ENCODE measurements at regions not wholly inside any gene's neighbourhood (a gene's known extent, or its start where the extent isn't known, plus 50 kb on each side); places are given as distances from the start of the nearest gene placed in this dataset.

DNA sequence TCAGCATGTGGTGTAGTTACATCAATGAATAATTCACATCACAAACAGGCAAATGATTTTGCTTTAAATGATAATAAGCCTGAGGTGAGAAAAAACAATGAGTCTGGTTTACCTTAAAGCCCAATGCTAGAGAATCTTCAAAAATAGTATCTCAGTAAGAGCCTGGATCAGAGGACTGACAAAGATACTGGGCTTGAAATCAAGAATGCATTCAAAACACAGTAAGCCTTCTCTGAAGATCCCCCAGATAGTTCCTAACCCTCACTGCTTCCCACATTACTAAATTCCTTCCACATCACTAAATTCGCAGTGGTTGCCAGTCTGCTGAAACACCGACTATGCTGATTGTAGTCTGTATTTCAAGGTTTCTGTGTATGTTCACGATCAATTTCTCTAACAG, 514.9 kb downstream of the SUCLG1 start:
- TF ChIP-seq, protein P1, sequence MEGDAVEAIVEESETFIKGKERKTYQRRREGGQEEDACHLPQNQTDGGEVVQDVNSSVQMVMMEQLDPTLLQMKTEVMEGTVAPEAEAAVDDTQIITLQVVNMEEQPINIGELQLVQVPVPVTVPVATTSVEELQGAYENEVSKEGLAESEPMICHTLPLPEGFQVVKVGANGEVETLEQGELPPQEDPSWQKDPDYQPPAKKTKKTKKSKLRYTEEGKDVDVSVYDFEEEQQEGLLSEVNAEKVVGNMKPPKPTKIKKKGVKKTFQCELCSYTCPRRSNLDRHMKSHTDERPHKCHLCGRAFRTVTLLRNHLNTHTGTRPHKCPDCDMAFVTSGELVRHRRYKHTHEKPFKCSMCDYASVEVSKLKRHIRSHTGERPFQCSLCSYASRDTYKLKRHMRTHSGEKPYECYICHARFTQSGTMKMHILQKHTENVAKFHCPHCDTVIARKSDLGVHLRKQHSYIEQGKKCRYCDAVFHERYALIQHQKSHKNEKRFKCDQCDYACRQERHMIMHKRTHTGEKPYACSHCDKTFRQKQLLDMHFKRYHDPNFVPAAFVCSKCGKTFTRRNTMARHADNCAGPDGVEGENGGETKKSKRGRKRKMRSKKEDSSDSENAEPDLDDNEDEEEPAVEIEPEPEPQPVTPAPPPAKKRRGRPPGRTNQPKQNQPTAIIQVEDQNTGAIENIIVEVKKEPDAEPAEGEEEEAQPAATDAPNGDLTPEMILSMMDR (IDR thresholded peaks at IDR 0.05) = no peak

DNA sequence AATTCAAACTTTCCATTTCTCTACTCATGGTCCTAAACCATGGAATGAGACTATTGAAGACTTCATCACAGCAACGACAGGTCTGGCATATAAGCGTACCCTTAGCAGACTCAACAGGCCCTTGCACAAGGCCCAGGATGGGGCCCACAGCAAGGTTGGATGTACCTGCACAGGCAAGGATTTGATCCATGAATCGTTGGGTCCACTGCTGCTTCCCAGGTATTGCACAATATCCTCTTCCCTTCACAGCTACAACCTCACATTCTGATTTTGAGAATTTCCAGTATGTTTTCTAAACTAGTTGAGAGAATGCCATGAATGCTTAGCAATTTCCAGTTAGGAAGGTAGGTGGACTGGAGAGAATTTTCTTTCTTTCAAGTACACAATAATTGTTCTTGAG, 515.8 kb downstream of the SUCLG1 start:
- TF ChIP-seq, protein P1 (IDR thresholded peaks at IDR 0.05) = no peak

DNA sequence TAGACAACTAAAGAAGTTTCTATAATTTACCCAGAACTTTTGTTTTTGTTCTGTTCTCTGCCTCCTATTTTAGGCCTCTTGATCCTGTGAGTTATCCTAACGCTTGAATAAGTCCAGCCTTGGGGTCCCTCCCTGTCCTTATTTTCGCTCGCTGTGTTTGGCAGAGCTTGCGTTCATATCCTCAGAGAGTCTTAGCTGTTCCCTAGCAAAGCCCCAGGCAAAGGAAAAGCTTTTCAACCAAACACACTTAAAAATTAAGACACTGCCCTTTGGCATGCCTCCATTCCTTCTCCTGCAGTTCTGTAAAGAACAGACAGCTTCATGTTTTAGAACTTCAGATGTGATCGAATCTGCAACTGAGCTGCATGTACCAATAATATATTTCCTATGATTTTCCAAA, 517.2 kb downstream of the SUCLG1 start:
- TF ChIP-seq, protein P1 (IDR thresholded peaks at IDR 0.05) = no peak

DNA sequence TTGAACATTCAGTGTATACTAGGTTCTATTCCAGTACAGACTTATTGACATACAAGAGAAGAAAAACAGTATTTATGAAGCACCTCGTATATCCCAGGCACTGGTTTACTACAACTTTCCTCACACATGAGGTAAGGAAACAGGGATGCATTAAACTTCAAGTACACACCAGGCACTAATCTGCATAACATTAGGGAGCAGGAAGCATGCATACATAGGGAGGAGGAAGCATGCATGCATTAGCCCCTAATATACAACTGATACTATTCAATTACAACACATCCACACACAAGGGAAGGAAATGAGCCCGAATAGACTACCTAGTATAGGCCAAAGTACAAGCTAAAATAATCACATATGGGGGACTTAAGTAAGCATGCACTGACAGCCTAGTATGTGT, 525.3 kb downstream of the SUCLG1 start:
- TF ChIP-seq, protein P1 (IDR thresholded peaks at IDR 0.05) = no peak

DNA sequence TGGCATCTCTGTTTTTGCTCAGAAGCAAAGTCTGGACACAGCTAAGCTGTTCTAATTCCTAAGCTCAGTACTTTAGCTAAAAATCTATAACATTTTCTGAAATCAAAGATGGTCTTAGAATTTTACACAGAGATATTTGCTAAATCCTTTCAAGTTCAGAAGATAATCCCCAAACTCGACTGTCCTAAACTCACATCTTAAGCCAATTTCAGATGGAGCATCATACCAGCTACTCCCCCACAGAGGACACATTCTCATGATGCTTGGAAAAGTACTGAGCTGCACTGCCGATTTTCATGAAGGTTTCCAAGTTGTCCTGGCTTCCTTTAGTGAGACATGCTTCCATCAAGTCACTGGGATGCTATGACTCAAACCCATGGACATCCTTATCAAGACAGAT, 535.5 kb downstream of the SUCLG1 start:
- TF ChIP-seq, protein P1 (IDR thresholded peaks at IDR 0.05) = no peak

DNA sequence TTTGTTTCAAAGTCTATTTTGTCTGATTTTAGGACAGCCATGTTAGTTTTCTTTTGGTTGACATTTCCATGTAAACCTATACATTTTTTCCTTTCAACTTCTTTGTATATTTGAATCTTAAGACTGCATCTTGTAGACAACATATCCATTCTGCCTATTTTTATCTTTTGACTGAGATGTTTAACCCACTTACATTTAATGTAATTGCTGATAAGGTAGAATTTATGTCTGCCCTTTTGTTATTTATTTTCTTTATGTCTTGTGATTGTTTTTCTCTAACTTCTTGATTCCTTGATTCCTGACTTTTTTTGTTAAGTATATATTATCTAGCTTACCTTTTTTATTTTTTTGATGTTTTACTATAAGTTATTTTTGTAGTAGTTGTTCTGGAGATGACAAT, 542.5 kb downstream of the SUCLG1 start:
- TF ChIP-seq, protein P1 (IDR thresholded peaks at IDR 0.05) = no peak

DNA sequence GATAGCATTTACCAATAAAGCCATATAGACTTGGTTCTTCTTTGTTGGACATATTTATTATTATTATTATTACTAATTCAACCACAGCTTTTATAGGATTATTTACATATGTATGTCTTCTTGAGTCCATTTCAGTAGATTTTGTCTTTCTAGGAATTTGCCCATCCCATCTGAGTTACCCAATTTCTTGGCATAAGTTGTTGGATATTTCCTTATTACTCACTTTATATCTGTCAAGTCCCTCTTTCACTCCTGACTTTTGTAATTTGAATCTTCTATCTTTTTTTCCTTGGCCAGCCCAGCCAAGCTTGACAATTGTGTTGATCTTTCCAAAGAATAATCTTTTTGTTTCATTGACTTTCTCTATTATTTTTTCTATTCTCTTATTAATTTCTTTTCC, 543.7 kb downstream of the SUCLG1 start:
- TF ChIP-seq, protein P1 (IDR thresholded peaks at IDR 0.05) = no peak

DNA sequence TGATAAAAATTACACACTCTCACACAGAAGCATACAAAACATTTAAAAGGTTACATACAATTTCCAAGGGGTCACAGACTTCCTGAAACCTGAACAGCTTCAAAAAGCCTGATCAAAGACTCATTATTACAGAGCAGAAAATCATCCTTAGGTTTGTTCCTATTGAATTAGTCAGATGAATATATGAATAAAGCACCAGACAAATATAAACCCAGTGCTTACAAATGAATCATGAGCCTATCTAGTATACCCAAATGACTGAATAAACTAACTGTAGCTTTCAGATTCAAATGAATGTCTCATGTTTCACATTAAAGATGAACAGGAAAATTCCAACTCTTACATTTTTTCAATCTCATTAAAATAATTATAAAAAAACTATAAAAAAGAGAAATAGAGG, 550.3 kb downstream of the SUCLG1 start:
- TF ChIP-seq, protein P1 (IDR thresholded peaks at IDR 0.05) = no peak
